Suppressor macrophage (primary cell): ENCODE measurements at regions not wholly inside any gene's neighbourhood (a gene's known extent, or its start where the extent isn't known, plus 50 kb on each side); places are given as distances from the start of the nearest gene placed in this dataset.

ENCODE experiments used
- DNase-seq, 4 experiments: peaks; one replicate each; pipeline ENCODE4 v3.0.0-alpha.2; 2020 to 2022

- DNase-seq = no peak
Observed at GRCh38 chr10:117929327-117930067, 117.2 kb downstream of the RAB11FIP2 start.

GRCh38 chr10:117931078-117931477 is 115.7 kb downstream of the RAB11FIP2 start:
- DNase-seq = no peak

- no peak for DNase-seq
Observed at GRCh38 chr10:117933036-117933435, 113.7 kb downstream of the RAB11FIP2 start.

- DNase-seq = no peak
Observed at GRCh38 chr10:117934477-117934876, 112.3 kb downstream of the RAB11FIP2 start.

- DNase-seq = no peak
Observed at GRCh38 chr10:117936141-117936540, 110.6 kb downstream of the RAB11FIP2 start.

GRCh38 chr10:117936566-117936965 is 110.2 kb downstream of the RAB11FIP2 start:
- no peak for DNase-seq

- no peak for DNase-seq
Observed at GRCh38 chr10:117936976-117937375, 109.8 kb downstream of the RAB11FIP2 start.

- DNase-seq = no peak
Observed at GRCh38 chr10:117938104-117938503, 108.6 kb downstream of the RAB11FIP2 start.

GRCh38 chr10:117942226-117942625 is 104.5 kb downstream of the RAB11FIP2 start:
- no peak for DNase-seq

- no peak for DNase-seq
Observed at GRCh38 chr10:117944676-117945447, 101.9 kb downstream of the RAB11FIP2 start.

- DNase-seq = no peak
Observed at GRCh38 chr10:117945651-117946050, 101.1 kb downstream of the RAB11FIP2 start.

- DNase-seq = no peak
Observed at GRCh38 chr10:117946525-117947070, 100.1 kb downstream of the RAB11FIP2 start.

GRCh38 chr10:117948493-117948892 is 98.2 kb downstream of the RAB11FIP2 start:
- no peak for DNase-seq

- DNase-seq = no peak
Observed at GRCh38 chr10:117950408-117950807, 96.3 kb downstream of the RAB11FIP2 start.
